A549 (cell line): ENCODE measurements at regions not wholly inside any gene's neighbourhood (a gene's known extent, or its start where the extent isn't known, plus 50 kb on each side); places are given as distances from the start of the nearest gene placed in this dataset.

Experiments used
- ATAC-seq, 2 experiments: fragments of 200-7000 bp in 1 of 2; fragments of >200 bp in 1 of 2; cut with Nextera tagmentation in 1 of 2; cut with Tn5 transposase in 1 of 2; 3 replicates each; pipeline versions ENCODE4 v1.8.0 to v1.9.1; 2018 to 2020; ENCODE audit warnings: mild to moderate bottlenecking in 1 of 2, moderate library complexity in 1 of 2
- CTCF ChIA-PET: fragments of 300-600 bp; sonication (Branson Sonifier 250); formaldehyde crosslinking; extraction: SDS; loops from one replicate; lab custom pipeline; 2021; ENCODE audit warnings: antibody characterized with exemption, inconsistent platforms; lab: Yijun Ruan, JAX
- POLR2A ChIA-PET: fragments of 350-600 bp; formaldehyde crosslinking; extraction: SDS; loops from one replicate; lab custom pipeline; 2021; ENCODE audit warnings: antibody characterized with exemption, inconsistent platforms; lab: Yijun Ruan, JAX
- DNase-seq, 2 experiments: peaks; one replicate each; pipeline versions ENCODE4 v3.0.0 to v3.0.0-alpha.2; 2011 to 2016; ENCODE audit warnings: low read depth in 1 of 2, low spot score in 1 of 2
- FAIRE-seq: peaks from 2 replicates; lab custom pipeline; 2011; peaks lifted over from hg19 to GRCh38; lab: Jason Lieb, UNC
- H3K27ac ChIP-seq, 2 experiments: fragments of >200 bp; sonication (Bioruptor Twin); formaldehyde crosslinking; 3 replicates each; pipeline ENCODE4 v1.5.1; 2016 to 2017
- H3K4me1 ChIP-seq: fragments of >200 bp; sonication (Bioruptor Twin); formaldehyde crosslinking; 3 replicates; pipeline ENCODE4 v1.6.1; 2016
- H3K4me2 ChIP-seq: fragments of >200 bp; sonication (Bioruptor Twin); formaldehyde crosslinking; 3 replicates; pipeline ENCODE4 v1.6.1; 2016
- H3K4me3 ChIP-seq: fragments of >200 bp; sonication (Bioruptor Twin); formaldehyde crosslinking; 3 replicates; pipeline ENCODE4 v1.5.1; 2016
- H3K9me3 ChIP-seq: fragments of >200 bp; sonication (Bioruptor Twin); formaldehyde crosslinking; 3 replicates; pipeline ENCODE4 v1.6.1; 2016
- ATOH8 ChIP-seq: fragments of 250-450 bp; sonication (Bioruptor Pico); IDR thresholded peaks from 2 replicates; pipeline ENCODE4 v1.5.0; 2020; ENCODE audit warnings: low read depth, mild to moderate bottlenecking, moderate library complexity
- BHLHE40 ChIP-seq: IDR thresholded peaks from 2 replicates; pipeline ENCODE4 v1.6.1; 2012; ENCODE audit warnings: low read depth, low read length, inconsistent platforms
- CBX2 ChIP-seq: fragments of 200-600 bp; sonication (generic); IDR thresholded peaks from 2 replicates; pipeline ENCODE4 v1.6.1; 2016; ENCODE audit warnings: low read depth, mild to moderate bottlenecking, borderline replicate concordance
- CBX8 ChIP-seq: fragments of 200-600 bp; sonication (generic); IDR thresholded peaks from 2 replicates; pipeline ENCODE4 v1.6.1; 2016
- CHD2 ChIP-seq: fragments of 150-350 bp; IDR thresholded peaks from 2 replicates; pipeline ENCODE4 v1.6.1; 2014; ENCODE audit warnings: low read length; ENCODE audit not compliant: partially characterized antibody
- CHD4 ChIP-seq: fragments of 200-600 bp; sonication (generic); IDR thresholded peaks from 2 replicates; pipeline ENCODE4 v1.6.1; 2016; ENCODE audit warnings: antibody characterized with exemption, mild to moderate bottlenecking, borderline replicate concordance
- CTCF ChIP-seq: fragments of >200 bp; sonication (Bioruptor Twin); formaldehyde crosslinking; IDR thresholded peaks from 3 replicates; pipeline ENCODE4 v1.5.1; 2016
- ELK1 ChIP-seq: fragments of 150-350 bp; IDR thresholded peaks from 2 replicates; pipeline ENCODE4 v1.6.1; 2014; ENCODE audit warnings: low read depth, mild to moderate bottlenecking, low read length
- EP300 ChIP-seq, 2 experiments: fragments of >200 bp; sonication (Bioruptor Twin); formaldehyde crosslinking; IDR thresholded peaks; 2 replicates in 1 of 2; 3 replicates in 1 of 2; pipeline ENCODE4 v1.6.1; 2016 to 2017
- FOSB ChIP-seq: fragments of 250-450 bp; sonication (Bioruptor Pico); IDR thresholded peaks from 2 replicates; pipeline ENCODE4 v1.5.0; 2020; ENCODE audit warnings: mild to moderate bottlenecking, moderate library complexity
- FOSL2 ChIP-seq, 2 experiments: fragments of 450-650 bp in 1 of 2; fragments of >200 bp in 1 of 2; sonication (Bioruptor Twin) in 1 of 2; formaldehyde crosslinking; IDR thresholded peaks; 2 replicates each; pipeline versions ENCODE4 v1.5.0 to v1.6.1; 2016 to 2020; ENCODE audit warnings: mild to moderate bottlenecking in 1 of 2, moderate library complexity in 1 of 2
- GATA3 ChIP-seq: IDR thresholded peaks from 2 replicates; pipeline ENCODE4 v1.6.1; 2012; ENCODE audit warnings: borderline replicate concordance
- HES2 ChIP-seq: fragments of >200 bp; sonication (Bioruptor Twin); formaldehyde crosslinking; IDR thresholded peaks from 2 replicates; pipeline ENCODE4 v1.6.1; 2016
- KDM1A ChIP-seq: fragments of 200-600 bp; sonication (generic); IDR thresholded peaks from 2 replicates; pipeline ENCODE4 v1.6.1; 2016; ENCODE audit warnings: low read depth, mild to moderate bottlenecking
- KDM5A ChIP-seq: fragments of 200-600 bp; sonication (generic); IDR thresholded peaks from 2 replicates; pipeline ENCODE4 v1.6.1; 2016; ENCODE audit warnings: antibody characterized with exemption, mild to moderate bottlenecking
- MAFK ChIP-seq: fragments of 450-650 bp; IDR thresholded peaks from 2 replicates; pipeline ENCODE4 v1.6.1; 2014; ENCODE audit not compliant: partially characterized antibody
- NFE2L2 ChIP-seq: fragments of 150-350 bp; conservative IDR thresholded peaks from 2 replicates; pipeline ENCODE4 v1.6.1; 2014; ENCODE audit warnings: low read length
- PHF8 ChIP-seq: fragments of 200-600 bp; sonication (generic); IDR thresholded peaks from 2 replicates; pipeline ENCODE4 v1.6.1; 2016; ENCODE audit warnings: low read depth, mild to moderate bottlenecking, antibody characterized with exemption, moderate library complexity, borderline replicate concordance
- POLR2A ChIP-seq: IDR thresholded peaks from 2 replicates; pipeline ENCODE4 v1.6.1; 2012; ENCODE audit warnings: mild to moderate bottlenecking, low read length
- POLR2AphosphoS2 ChIP-seq: conservative IDR thresholded peaks from 2 replicates; pipeline ENCODE4 v1.6.1; 2012; ENCODE audit warnings: low read length, improper control_type of control experiment, inconsistent platforms
- RARB ChIP-seq: fragments of 250-450 bp; sonication (Bioruptor Pico); IDR thresholded peaks from 2 replicates; pipeline ENCODE4 v1.8.0; 2021; ENCODE audit warnings: mild to moderate bottlenecking, moderate library complexity
- RCOR1 ChIP-seq: fragments of 150-350 bp; IDR thresholded peaks from 2 replicates; pipeline ENCODE4 v1.6.1; 2014; ENCODE audit warnings: antibody characterized with exemption, low read length, low read depth
- RNF2 ChIP-seq: fragments of 200-600 bp; sonication (generic); IDR thresholded peaks from 2 replicates; pipeline ENCODE4 v1.6.1; 2016; ENCODE audit warnings: low read depth, mild to moderate bottlenecking, antibody characterized with exemption, moderate library complexity, borderline replicate concordance
- TFCP2L1 ChIP-seq: fragments of 250-450 bp; sonication (Bioruptor Pico); IDR thresholded peaks from 2 replicates; pipeline ENCODE4 v1.5.0; 2021; ENCODE audit warnings: mild to moderate bottlenecking
- ZFP36 ChIP-seq: fragments of 450-650 bp; IDR thresholded peaks from 2 replicates; pipeline ENCODE4 v1.6.1; 2014; ENCODE audit warnings: borderline replicate concordance; ENCODE audit not compliant: partially characterized antibody
- ZSCAN20 ChIP-seq: fragments of 250-450 bp; sonication (Bioruptor Pico); IDR thresholded peaks from 2 replicates; pipeline ENCODE4 v1.8.0; 2022; ENCODE audit warnings: mild to moderate bottlenecking, moderate library complexity
- WGBS: methylation state at CpG from one replicate; pipeline ENCODE4 v1.1.6; 2017; ENCODE audit errors: missing lambda C conversion rate; 5-methylcytosine and 5-hydroxymethylcytosine counted together

GRCh38 chrX:78540171-78540570 is 119.0 kb downstream of the RTL3 start:
- TF ChIP-seq ZFP36 (no peak), RCOR1 (no peak), ELK1 (no peak), RNF2 (no peak), EP300 (IDR thresholded peaks at IDR 0.05) (no peak), MAFK (no peak), PHF8 (no peak), POLR2A (no peak), NFE2L2 (no peak), CHD4 (no peak), KDM1A (no peak)
- Histone ChIP-seq H3K4me3 (no peak overlapping the region), H3K9me3 (no peaks in the 10 kb centered on the region), H3K4me2 (no peak overlapping the region), H3K4me1 (no peaks in the 10 kb centered on the region), H3K27ac (no peak overlapping the region)
- FAIRE-seq, result no peak
- ChIA-PET CTCF (no interaction called here), POLR2A (no interaction called here)
- ATAC-seq, result no peak
- WGBS, result 0% methylated on average over 2 of the region's 2 CpGs
- DNase-seq, result no peak

GRCh38 chrX:78534221-78534620 is 124.9 kb downstream of the RTL3 start:
- Histone ChIP-seq H3K4me3 (no peak overlapping the region), H3K9me3 (no peaks in the 10 kb centered on the region), H3K4me1 (no peaks in the 10 kb centered on the region), H3K27ac (no peak overlapping the region), H3K4me2 (no peak overlapping the region)
- ATAC-seq (no peak), FAIRE-seq (no peak), DNase-seq (no peak)
- TF ChIP-seq HES2, result no peak
- no peak for TF ChIP-seq ZSCAN20 (CRISPR knock-in tag)
- TF ChIP-seq CBX2, result no peak
- TF ChIP-seq RARB (CRISPR knock-in tag), result no peak
- no peak for TF ChIP-seq PHF8
- TF ChIP-seq CTCF, result no peak
- no peak for TF ChIP-seq POLR2A
- no peak for TF ChIP-seq BHLHE40
- TF ChIP-seq CHD2, result no peak
- no peak for TF ChIP-seq ATOH8 (CRISPR knock-in tag)
- TF ChIP-seq FOSL2 (IDR thresholded peaks at IDR 0.05), result no peak
- no peak for TF ChIP-seq FOSL2 (CRISPR knock-in tag; IDR thresholded peaks at IDR 0.05)
- no peak for TF ChIP-seq POLR2AphosphoS2
- no peak for TF ChIP-seq KDM5A
- TF ChIP-seq MAFK, result no peak
- TF ChIP-seq ZFP36, result no peak
- no peak for TF ChIP-seq GATA3
- TF ChIP-seq CBX8, result no peak
- no peak for TF ChIP-seq FOSB (CRISPR knock-in tag)
- TF ChIP-seq TFCP2L1 (CRISPR knock-in tag), result no peak
- TF ChIP-seq NFE2L2, result no peak
- WGBS, result 7% methylated on average over 2 of the region's 2 CpGs
- ChIA-PET CTCF (no interaction called here), POLR2A (no interaction called here)
